HepG2 (cell line): ENCODE measurements at regions not wholly inside any gene's neighbourhood (a gene's known extent, or its start where the extent isn't known, plus 50 kb on each side); places are given as distances from the start of the nearest gene placed in this dataset.

Experiments
- ATAC-seq: fragments of 200-7000 bp; cut with Tn5 transposase; 3 replicates; pipeline ENCODE4 v1.9.1; 2020; ENCODE audit warnings: mild to moderate bottlenecking, moderate library complexity
- BruUV-seq: library from RNA; stranded (reverse); fragments of 400-500 nt; replicated peaks from 2 replicates; lab custom pipeline; 2021; lab: Mats Ljungman, UMichigan
- CTCF ChIA-PET: fragments of 300-600 bp; formaldehyde crosslinking; extraction: SDS; loops from one replicate; lab custom pipeline; 2021; ENCODE audit warnings: low total read pairs, inconsistent platforms, low intra/inter-chr PET ratio; lab: Yijun Ruan, JAX
- POLR2A ChIA-PET: fragments of 350-600 bp; sonication (Branson Sonifier 250); formaldehyde crosslinking; loops from one replicate; lab custom pipeline; 2020; ENCODE audit warnings: antibody characterized with exemption, inconsistent platforms; lab: Yijun Ruan, JAX
- DNase-seq: peaks from one replicate; pipeline ENCODE4 v3.0.0-alpha.2; 2015; ENCODE audit warnings: low spot score
- FAIRE-seq: peaks from 3 replicates; lab custom pipeline; 2011; peaks lifted over from hg19 to GRCh38; lab: Jason Lieb, UNC
- H2AFZ ChIP-seq: one replicate; pipeline ENCODE4 v1.6.1; 2011; ENCODE audit warnings: low read length, inconsistent platforms
- H3K27ac ChIP-seq: fragments of 300-600 bp; 3 replicates; pipeline ENCODE4 v1.8.0; 2011; ENCODE audit warnings: mixed run types, mild to moderate bottlenecking, mixed read lengths, low read length, inconsistent platforms; ENCODE audit not compliant: insufficient read depth; ENCODE audit errors: extremely low read length
- H3K27me3 ChIP-seq, 2 experiments: fragments of 200-600 bp in 1 of 2; 2 replicates in 1 of 2; 3 replicates in 1 of 2; pipeline versions ENCODE4 v1.6.0 to v1.8.0; 2011; ENCODE audit warnings: low read length in 2 of 2, mild to moderate bottlenecking in 2 of 2, moderate library complexity in 2 of 2, inconsistent platforms in 1 of 2; ENCODE audit not compliant: insufficient read depth in 2 of 2, control insufficient read depth in 1 of 2
- H3K36me3 ChIP-seq, 2 experiments: fragments of 200-600 bp in 1 of 2; replicated peaks in 1 of 2; 2 replicates in 1 of 2; 3 replicates in 1 of 2; pipeline versions ENCODE4 v1.5.1 to v1.8.0; 2011; ENCODE audit warnings: low read length in 2 of 2, inconsistent platforms in 1 of 2; ENCODE audit not compliant: insufficient read depth in 2 of 2, control insufficient read depth in 1 of 2
- H3K4me1 ChIP-seq: 2 replicates; pipeline ENCODE4 v1.5.1; 2012; ENCODE audit warnings: low read length, inconsistent platforms; ENCODE audit not compliant: insufficient read depth
- H3K4me2 ChIP-seq: 2 replicates; pipeline ENCODE4 v1.6.0; 2011; ENCODE audit warnings: low read depth, low read length, inconsistent platforms
- H3K4me3 ChIP-seq, 3 experiments: fragments of 200-600 bp in 1 of 3; sonication (generic), shearing (Covaris generic) in 1 of 3; replicated peaks in 1 of 3; 2 replicates each; pipeline ENCODE4 v1.5.1; 2011 to 2016; ENCODE audit warnings: low read length in 3 of 3, inconsistent platforms in 2 of 3, low read depth in 2 of 3, mild to moderate bottlenecking in 2 of 3, control low read depth in 1 of 3, mixed read lengths in 1 of 3; ENCODE audit not compliant: insufficient read depth in 1 of 3
- H3K79me2 ChIP-seq: one replicate; pipeline ENCODE4 v1.6.1; 2011; ENCODE audit warnings: low read length, inconsistent platforms; ENCODE audit not compliant: insufficient read depth
- H3K9ac ChIP-seq: 2 replicates; pipeline ENCODE4 v1.6.0; 2011; ENCODE audit warnings: mild to moderate bottlenecking, low read depth, low read length, inconsistent platforms; ENCODE audit not compliant: insufficient read depth
- H3K9me3 ChIP-seq: 2 replicates; pipeline ENCODE4 v1.5.1; 2012; ENCODE audit warnings: mild to moderate bottlenecking, low read length
- H4K20me1 ChIP-seq: 2 replicates; pipeline ENCODE4 v1.6.0; 2011; ENCODE audit warnings: inconsistent platforms, mild to moderate bottlenecking, low read length, moderate library complexity; ENCODE audit not compliant: insufficient read depth
- BCL6 ChIP-seq: IDR thresholded peaks from 2 replicates; pipeline ENCODE4 v1.6.1; 2016; ENCODE audit warnings: missing genetic modification reagents, missing compliant biosample characterization
- ETS1 ChIP-seq: sonication (generic); formaldehyde crosslinking; IDR thresholded peaks from 2 replicates; pipeline ENCODE4 v1.4.0; 2020; ENCODE audit warnings: missing genetic modification reagents
- NFE2L1 ChIP-seq: sonication (generic); formaldehyde crosslinking; IDR thresholded peaks from 2 replicates; pipeline ENCODE4 v1.4.0; 2020; ENCODE audit warnings: missing genetic modification reagents, mild to moderate bottlenecking, borderline replicate concordance
- NR1H2 ChIP-seq: sonication (generic); formaldehyde crosslinking; IDR thresholded peaks from 2 replicates; pipeline ENCODE4 v1.8.1; 2022; ENCODE audit warnings: low read depth, missing genetic modification reagents, borderline replicate concordance
- RARG ChIP-seq: sonication (generic); formaldehyde crosslinking; IDR thresholded peaks from 2 replicates; pipeline ENCODE4 v1.4.0; 2020; ENCODE audit warnings: low read depth, mild to moderate bottlenecking, missing genetic modification reagents
- SP140L ChIP-seq: sonication (generic); formaldehyde crosslinking; IDR thresholded peaks from 2 replicates; pipeline ENCODE4 v1.4.0; 2020; ENCODE audit warnings: missing genetic modification reagents, borderline replicate concordance
- SRSF9 ChIP-seq: fragments of 200-400 bp; formaldehyde crosslinking; IDR thresholded peaks from 2 replicates; pipeline ENCODE4 v1.6.1; 2018; ENCODE audit warnings: borderline replicate concordance, mild to moderate bottlenecking, low read depth, low read length; ENCODE audit not compliant: insufficient read depth, poor library complexity, severe bottlenecking
- ZNF253 ChIP-seq: sonication (generic); formaldehyde crosslinking; IDR thresholded peaks from 2 replicates; pipeline ENCODE4 v1.8.0; 2022; ENCODE audit warnings: mild to moderate bottlenecking, missing genetic modification reagents, borderline replicate concordance
- ZNF282 ChIP-seq: fragments of 450-650 bp; IDR thresholded peaks from 2 replicates; pipeline ENCODE4 v1.6.1; 2018; ENCODE audit not compliant: partially characterized antibody
- ZNF558 ChIP-seq: sonication (generic); formaldehyde crosslinking; IDR thresholded peaks from 2 replicates; pipeline ENCODE4 v1.9.0; 2022; ENCODE audit warnings: mild to moderate bottlenecking, missing genetic modification reagents, borderline replicate concordance
- ZNF670 ChIP-seq: sonication (generic); formaldehyde crosslinking; IDR thresholded peaks from 2 replicates; pipeline ENCODE4 v1.8.0; 2022; ENCODE audit warnings: mild to moderate bottlenecking, missing genetic modification reagents, borderline replicate concordance
- WGBS: methylation state at CpG from one replicate; pipeline ENCODE4 v1.1.6; 2017; ENCODE audit warnings: low lambda C conversion rate; 5-methylcytosine and 5-hydroxymethylcytosine counted together
- in situ Hi-C: cut with HindIII; loops from 2 replicates; pipeline ENCODE4 v1.10.0; 2017; ENCODE audit warnings: low pct_unique_long_range_greater_than_20kb; ENCODE audit not compliant: extremely low pct_ligation_motif_present
- intact Hi-C: fragments of 100-400 bp; cut with micrococcal nuclease; formaldehyde crosslinking; loops from one replicate; pipeline ENCODE4 v1.10.0; 2022; ENCODE audit not compliant: unreplicated experiment
- TF ChIP-seq, protein P1 (sequence below): sonication (generic); formaldehyde crosslinking; IDR thresholded peaks from 2 replicates; pipeline ENCODE4 v1.4.0; 2020; ENCODE audit warnings: missing genetic modification reagents, mild to moderate bottlenecking, borderline replicate concordance
- TF ChIP-seq, protein P2 (sequence below): sonication (generic); formaldehyde crosslinking; IDR thresholded peaks from 2 replicates; pipeline ENCODE4 v1.5.1; 2020; ENCODE audit warnings: missing genetic modification reagents, mild to moderate bottlenecking, borderline replicate concordance

- H3K27me3 ChIP-seq = peaks cover 0 to 10% of the 10 kb centered on the region in 2 experiments; a peak in 1 of 5 replicates
- FAIRE-seq (no peak), DNase-seq (no peak), ATAC-seq (no peak)
- H3K4me3 ChIP-seq = no peak overlapping the region
- intact Hi-C loops = no loop called here
- in situ Hi-C loops = no loop called here
- 0% methylated on average over 3 of the region's 3 CpGs for WGBS
- no peaks in the 10 kb centered on the region for H3K4me1 ChIP-seq
- H3K27ac ChIP-seq = no peak overlapping the region
- H3K79me2 ChIP-seq = no peaks in the 10 kb centered on the region
- 0 out of 2 replicates have a peak, but pooled peaks have one; percentile 21 for TF ChIP-seq BCL6 (CRISPR knock-in tag)
- TF ChIP-seq ZNF670 = no peak
- no peaks in the 10 kb centered on the region for H3K9me3 ChIP-seq
- BruUV-seq = no TSS peak
- H3K9ac ChIP-seq = no peak overlapping the region
- H2AFZ ChIP-seq = no peak overlapping the region
- H4K20me1 ChIP-seq = no peaks in the 10 kb centered on the region
- ChIA-PET CTCF (no interaction called here), POLR2A (no interaction called here)
- H3K4me2 ChIP-seq = no peak overlapping the region
- no peaks in the 10 kb centered on the region for H3K36me3 ChIP-seq
Observed at GRCh38 chr6:134651519-134651918, 298.4 kb downstream of the ALDH8A1 start.

DNA sequence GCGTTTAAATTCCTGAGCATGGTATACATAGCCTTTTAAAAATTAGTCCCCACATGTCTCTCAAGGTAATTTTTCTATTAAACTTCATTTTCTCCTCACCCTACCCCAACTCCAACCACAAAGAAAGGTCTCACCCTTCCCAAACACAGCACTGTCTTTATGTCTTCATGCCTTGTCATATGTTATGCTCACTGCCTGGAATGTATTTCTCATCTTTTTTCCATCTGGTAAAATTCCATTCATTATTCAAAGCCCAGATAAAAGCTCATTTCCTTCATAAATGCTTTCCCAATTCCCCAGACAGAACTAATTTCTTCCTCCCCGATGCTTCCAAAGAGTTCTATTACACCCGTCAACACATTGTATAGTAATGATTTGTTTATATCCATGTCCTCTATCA, 302.0 kb downstream of the ALDH8A1 start:
- Histone ChIP-seq H3K4me2 (no peak overlapping the region), H3K27me3 (0 out of 5 replicates have a peak, but pooled peaks cover 0 to 3% of the 10 kb centered on the region in 2 experiments), H3K36me3 (no peaks in the 10 kb centered on the region), H3K9me3 (no peaks in the 10 kb centered on the region), H3K4me3 (no peak overlapping the region), H3K9ac (no peak overlapping the region), H3K27ac (no peak overlapping the region), H3K79me2 (no peaks in the 10 kb centered on the region), H4K20me1 (no peaks in the 10 kb centered on the region), H2AFZ (no peak overlapping the region), H3K4me1 (0 out of 2 replicates have a peak, but pooled peaks cover 1% of the 10 kb centered on the region)
- in situ Hi-C loops = no loop called here
- WGBS = 86% methylated on average over 3 of the region's 3 CpGs
- no TSS peak for BruUV-seq
- DNase-seq (no peak), FAIRE-seq (no peak), ATAC-seq (no peak)
- intact Hi-C loops = loop anchor here (10.0 kb wide), 1 partner anchor 193 kb away; no protein-coding TSS in a partner anchor
- ChIA-PET POLR2A (no interaction called here), CTCF (no interaction called here)
- TF ChIP-seq, protein P1, sequence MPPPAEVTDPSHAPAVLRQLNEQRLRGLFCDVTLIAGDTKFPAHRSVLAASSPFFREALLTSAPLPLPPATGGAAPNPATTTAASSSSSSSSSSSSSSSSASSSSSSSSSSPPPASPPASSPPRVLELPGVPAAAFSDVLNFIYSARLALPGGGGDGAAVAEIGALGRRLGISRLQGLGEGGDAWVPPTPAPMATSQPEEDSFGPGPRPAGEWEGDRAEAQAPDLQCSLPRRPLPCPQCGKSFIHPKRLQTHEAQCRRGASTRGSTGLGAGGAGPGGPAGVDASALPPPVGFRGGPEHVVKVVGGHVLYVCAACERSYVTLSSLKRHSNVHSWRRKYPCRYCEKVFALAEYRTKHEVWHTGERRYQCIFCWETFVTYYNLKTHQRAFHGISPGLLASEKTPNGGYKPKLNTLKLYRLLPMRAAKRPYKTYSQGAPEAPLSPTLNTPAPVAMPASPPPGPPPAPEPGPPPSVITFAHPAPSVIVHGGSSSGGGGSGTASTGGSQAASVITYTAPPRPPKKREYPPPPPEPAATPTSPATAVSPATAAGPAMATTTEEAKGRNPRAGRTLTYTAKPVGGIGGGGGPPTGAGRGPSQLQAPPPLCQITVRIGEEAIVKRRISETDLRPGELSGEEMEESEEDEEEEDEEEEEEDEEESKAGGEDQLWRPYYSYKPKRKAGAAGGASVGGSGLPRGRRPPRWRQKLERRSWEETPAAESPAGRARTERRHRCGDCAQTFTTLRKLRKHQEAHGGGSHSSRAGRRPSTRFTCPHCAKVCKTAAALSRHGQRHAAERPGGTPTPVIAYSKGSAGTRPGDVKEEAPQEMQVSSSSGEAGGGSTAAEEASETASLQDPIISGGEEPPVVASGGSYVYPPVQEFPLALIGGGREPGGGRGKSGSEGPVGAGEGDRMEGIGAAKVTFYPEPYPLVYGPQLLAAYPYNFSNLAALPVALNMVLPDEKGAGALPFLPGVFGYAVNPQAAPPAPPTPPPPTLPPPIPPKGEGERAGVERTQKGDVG (CRISPR knock-in tag) = no peak
- TF ChIP-seq RARG (CRISPR knock-in tag) (no peak), SRSF9 (no peak), ETS1 (CRISPR knock-in tag) (no peak), NFE2L1 (CRISPR knock-in tag) (no peak), SP140L (CRISPR knock-in tag) (no peak), ZNF253 (CRISPR knock-in tag) (no peak), ZNF282 (no peak), ZNF558 (CRISPR knock-in tag) (no peak), NR1H2 (CRISPR knock-in tag) (no peak)
- TF ChIP-seq, protein P2, sequence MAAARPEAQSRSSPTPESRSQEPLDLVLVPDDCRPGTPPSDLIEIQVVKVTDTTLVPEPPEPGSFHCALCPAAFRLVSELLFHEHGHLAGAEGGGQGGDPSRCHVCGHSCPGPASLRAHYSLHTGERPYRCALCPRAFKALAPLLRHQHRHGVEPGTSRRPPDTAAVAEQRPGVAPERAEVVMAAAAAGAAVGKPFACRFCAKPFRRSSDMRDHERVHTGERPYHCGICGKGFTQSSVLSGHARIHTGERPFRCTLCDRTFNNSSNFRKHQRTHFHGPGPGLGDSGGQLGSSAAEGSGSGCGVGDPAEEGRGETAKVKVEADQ = no peak
